K562 (cell line): ENCODE measurements at regions not wholly inside any gene's neighbourhood (a gene's known extent, or its start where the extent isn't known, plus 50 kb on each side); places are given as distances from the start of the nearest gene placed in this dataset.

Experiments
- MYNN ChIP-seq, 2 experiments: sonication (generic); formaldehyde crosslinking in 1 of 2; IDR thresholded peaks; 2 replicates each; pipeline versions ENCODE4 v1.5.0 to v1.6.1; 2016 to 2020; ENCODE audit warnings: antibody characterized with exemption in 1 of 2, missing genetic modification reagents in 1 of 2
- TF ChIP-seq, protein P1 (sequence below): fragments of 450-650 bp; IDR thresholded peaks from 2 replicates; pipeline ENCODE4 v1.6.1; 2016; ENCODE audit warnings: mild to moderate bottlenecking, moderate library complexity

DNA sequence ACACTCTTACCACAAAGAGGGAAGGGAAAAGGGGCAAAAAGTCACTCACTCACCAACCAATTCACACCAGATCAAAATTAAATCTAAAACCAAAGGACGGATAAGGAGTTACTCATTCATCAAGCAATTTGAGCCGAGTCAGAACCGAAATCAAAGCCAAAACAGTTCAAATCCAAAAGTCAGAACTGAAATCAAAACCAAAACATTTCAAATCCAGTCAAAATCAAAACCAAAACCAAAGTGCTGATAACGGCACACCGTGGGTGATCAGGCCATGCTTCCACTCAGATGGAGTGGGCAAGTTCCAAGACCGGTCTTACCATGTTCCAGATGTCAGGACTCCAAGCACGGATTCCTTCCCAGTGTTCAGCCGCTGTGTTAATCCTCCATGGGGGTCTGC is 139.5 kb downstream of the SLC38A6 start (continued):
- TF ChIP-seq, protein P1, sequence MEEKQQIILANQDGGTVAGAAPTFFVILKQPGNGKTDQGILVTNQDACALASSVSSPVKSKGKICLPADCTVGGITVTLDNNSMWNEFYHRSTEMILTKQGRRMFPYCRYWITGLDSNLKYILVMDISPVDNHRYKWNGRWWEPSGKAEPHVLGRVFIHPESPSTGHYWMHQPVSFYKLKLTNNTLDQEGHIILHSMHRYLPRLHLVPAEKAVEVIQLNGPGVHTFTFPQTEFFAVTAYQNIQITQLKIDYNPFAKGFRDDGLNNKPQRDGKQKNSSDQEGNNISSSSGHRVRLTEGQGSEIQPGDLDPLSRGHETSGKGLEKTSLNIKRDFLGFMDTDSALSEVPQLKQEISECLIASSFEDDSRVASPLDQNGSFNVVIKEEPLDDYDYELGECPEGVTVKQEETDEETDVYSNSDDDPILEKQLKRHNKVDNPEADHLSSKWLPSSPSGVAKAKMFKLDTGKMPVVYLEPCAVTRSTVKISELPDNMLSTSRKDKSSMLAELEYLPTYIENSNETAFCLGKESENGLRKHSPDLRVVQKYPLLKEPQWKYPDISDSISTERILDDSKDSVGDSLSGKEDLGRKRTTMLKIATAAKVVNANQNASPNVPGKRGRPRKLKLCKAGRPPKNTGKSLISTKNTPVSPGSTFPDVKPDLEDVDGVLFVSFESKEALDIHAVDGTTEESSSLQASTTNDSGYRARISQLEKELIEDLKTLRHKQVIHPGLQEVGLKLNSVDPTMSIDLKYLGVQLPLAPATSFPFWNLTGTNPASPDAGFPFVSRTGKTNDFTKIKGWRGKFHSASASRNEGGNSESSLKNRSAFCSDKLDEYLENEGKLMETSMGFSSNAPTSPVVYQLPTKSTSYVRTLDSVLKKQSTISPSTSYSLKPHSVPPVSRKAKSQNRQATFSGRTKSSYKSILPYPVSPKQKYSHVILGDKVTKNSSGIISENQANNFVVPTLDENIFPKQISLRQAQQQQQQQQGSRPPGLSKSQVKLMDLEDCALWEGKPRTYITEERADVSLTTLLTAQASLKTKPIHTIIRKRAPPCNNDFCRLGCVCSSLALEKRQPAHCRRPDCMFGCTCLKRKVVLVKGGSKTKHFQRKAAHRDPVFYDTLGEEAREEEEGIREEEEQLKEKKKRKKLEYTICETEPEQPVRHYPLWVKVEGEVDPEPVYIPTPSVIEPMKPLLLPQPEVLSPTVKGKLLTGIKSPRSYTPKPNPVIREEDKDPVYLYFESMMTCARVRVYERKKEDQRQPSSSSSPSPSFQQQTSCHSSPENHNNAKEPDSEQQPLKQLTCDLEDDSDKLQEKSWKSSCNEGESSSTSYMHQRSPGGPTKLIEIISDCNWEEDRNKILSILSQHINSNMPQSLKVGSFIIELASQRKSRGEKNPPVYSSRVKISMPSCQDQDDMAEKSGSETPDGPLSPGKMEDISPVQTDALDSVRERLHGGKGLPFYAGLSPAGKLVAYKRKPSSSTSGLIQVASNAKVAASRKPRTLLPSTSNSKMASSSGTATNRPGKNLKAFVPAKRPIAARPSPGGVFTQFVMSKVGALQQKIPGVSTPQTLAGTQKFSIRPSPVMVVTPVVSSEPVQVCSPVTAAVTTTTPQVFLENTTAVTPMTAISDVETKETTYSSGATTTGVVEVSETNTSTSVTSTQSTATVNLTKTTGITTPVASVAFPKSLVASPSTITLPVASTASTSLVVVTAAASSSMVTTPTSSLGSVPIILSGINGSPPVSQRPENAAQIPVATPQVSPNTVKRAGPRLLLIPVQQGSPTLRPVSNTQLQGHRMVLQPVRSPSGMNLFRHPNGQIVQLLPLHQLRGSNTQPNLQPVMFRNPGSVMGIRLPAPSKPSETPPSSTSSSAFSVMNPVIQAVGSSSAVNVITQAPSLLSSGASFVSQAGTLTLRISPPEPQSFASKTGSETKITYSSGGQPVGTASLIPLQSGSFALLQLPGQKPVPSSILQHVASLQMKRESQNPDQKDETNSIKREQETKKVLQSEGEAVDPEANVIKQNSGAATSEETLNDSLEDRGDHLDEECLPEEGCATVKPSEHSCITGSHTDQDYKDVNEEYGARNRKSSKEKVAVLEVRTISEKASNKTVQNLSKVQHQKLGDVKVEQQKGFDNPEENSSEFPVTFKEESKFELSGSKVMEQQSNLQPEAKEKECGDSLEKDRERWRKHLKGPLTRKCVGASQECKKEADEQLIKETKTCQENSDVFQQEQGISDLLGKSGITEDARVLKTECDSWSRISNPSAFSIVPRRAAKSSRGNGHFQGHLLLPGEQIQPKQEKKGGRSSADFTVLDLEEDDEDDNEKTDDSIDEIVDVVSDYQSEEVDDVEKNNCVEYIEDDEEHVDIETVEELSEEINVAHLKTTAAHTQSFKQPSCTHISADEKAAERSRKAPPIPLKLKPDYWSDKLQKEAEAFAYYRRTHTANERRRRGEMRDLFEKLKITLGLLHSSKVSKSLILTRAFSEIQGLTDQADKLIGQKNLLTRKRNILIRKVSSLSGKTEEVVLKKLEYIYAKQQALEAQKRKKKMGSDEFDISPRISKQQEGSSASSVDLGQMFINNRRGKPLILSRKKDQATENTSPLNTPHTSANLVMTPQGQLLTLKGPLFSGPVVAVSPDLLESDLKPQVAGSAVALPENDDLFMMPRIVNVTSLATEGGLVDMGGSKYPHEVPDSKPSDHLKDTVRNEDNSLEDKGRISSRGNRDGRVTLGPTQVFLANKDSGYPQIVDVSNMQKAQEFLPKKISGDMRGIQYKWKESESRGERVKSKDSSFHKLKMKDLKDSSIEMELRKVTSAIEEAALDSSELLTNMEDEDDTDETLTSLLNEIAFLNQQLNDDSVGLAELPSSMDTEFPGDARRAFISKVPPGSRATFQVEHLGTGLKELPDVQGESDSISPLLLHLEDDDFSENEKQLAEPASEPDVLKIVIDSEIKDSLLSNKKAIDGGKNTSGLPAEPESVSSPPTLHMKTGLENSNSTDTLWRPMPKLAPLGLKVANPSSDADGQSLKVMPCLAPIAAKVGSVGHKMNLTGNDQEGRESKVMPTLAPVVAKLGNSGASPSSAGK, result no peak
- TF ChIP-seq MYNN (IDR thresholded peaks at IDR 0.05), result no peak
- TF ChIP-seq MYNN (CRISPR knock-in tag; IDR thresholded peaks at IDR 0.05), result no peak
- TF ChIP-seq, all 486 proteins: peak for 0
